CD14-positive monocyte (primary cell): ENCODE measurements at regions not wholly inside any gene's neighbourhood (a gene's known extent, or its start where the extent isn't known, plus 50 kb on each side); places are given as distances from the start of the nearest gene placed in this dataset.

Source experiments
- DNase-seq, 3 donors: peaks; one replicate each; pipeline ENCODE4 v3.0.0-alpha.2; 2011 to 2022
- H2AFZ ChIP-seq: 2 replicates; pipeline ENCODE4 v1.6.0; 2012; ENCODE audit warnings: mild to moderate bottlenecking, low read depth, low read length, inconsistent platforms; ENCODE audit not compliant: insufficient read depth, poor library complexity, severe bottlenecking
- H3K27ac ChIP-seq, 2 donors: 1 replicate in 1 of 2; 2 replicates in 1 of 2; pipeline ENCODE4 v1.5.1; 2012 to 2013; ENCODE audit warnings: low read length in 2 of 2, control low read depth in 1 of 2, inconsistent platforms in 1 of 2, low read depth in 1 of 2, mild to moderate bottlenecking in 1 of 2
- H3K27me3 ChIP-seq, 2 donors: one replicate each; pipeline versions ENCODE4 v1.6.0 to v1.6.1; 2011 to 2013; ENCODE audit warnings: low read length in 2 of 2; ENCODE audit not compliant: control insufficient read depth in 2 of 2, insufficient read depth in 2 of 2
- H3K36me3 ChIP-seq, 2 donors: replicated peaks in 1 of 2; 1 replicate in 1 of 2; 2 replicates in 1 of 2; pipeline versions ENCODE4 v1.5.1 to v1.6.1; 2012 to 2013; ENCODE audit warnings: low read length in 2 of 2, control low read depth in 1 of 2, inconsistent platforms in 1 of 2, mild to moderate bottlenecking in 1 of 2; ENCODE audit not compliant: insufficient read depth in 2 of 2, control insufficient read depth in 1 of 2
- H3K4me1 ChIP-seq, 2 donors: 1 replicate in 1 of 2; 2 replicates in 1 of 2; pipeline versions ENCODE4 v1.5.1 to v1.6.1; 2012 to 2013; ENCODE audit warnings: low read length in 2 of 2, control low read depth in 1 of 2, inconsistent platforms in 1 of 2, mild to moderate bottlenecking in 1 of 2, moderate library complexity in 1 of 2; ENCODE audit not compliant: insufficient read depth in 2 of 2, control insufficient read depth in 1 of 2
- H3K4me2 ChIP-seq: replicated peaks from 2 replicates; pipeline ENCODE3; 2012; ENCODE audit warnings: low read length, moderate library complexity, mild to moderate bottlenecking; ENCODE audit not compliant: poor library complexity, severe bottlenecking; ENCODE audit errors: extremely low read depth
- H3K4me3 ChIP-seq, 3 experiments: fragments of 200-600 bp in 1 of 3; sonication (generic) in 1 of 3; replicated peaks in 1 of 3; 1 replicate in 2 of 3; 2 replicates in 1 of 3; pipeline ENCODE4 v1.5.1; 2011 to 2013; ENCODE audit warnings: low read length in 3 of 3, mild to moderate bottlenecking in 3 of 3, control low read depth in 2 of 3, low read depth in 2 of 3, inconsistent platforms in 1 of 3, moderate library complexity in 1 of 3
- H3K79me2 ChIP-seq: 2 replicates; pipeline ENCODE4 v1.6.0; 2012; ENCODE audit warnings: mild to moderate bottlenecking, control low read depth, inconsistent platforms, low read length, moderate library complexity; ENCODE audit not compliant: insufficient read depth
- H3K9ac ChIP-seq: 2 replicates; pipeline ENCODE4 v1.6.0; 2017; ENCODE audit warnings: low read length, mild to moderate bottlenecking; ENCODE audit not compliant: insufficient read depth, poor library complexity, severe bottlenecking
- H3K9me3 ChIP-seq, 2 donors: replicated peaks in 1 of 2; 1 replicate in 1 of 2; 2 replicates in 1 of 2; pipeline versions ENCODE4 v1.5.1 to v1.6.1; 2012 to 2013; ENCODE audit warnings: low read length in 2 of 2, control low read depth in 1 of 2; ENCODE audit not compliant: control insufficient read depth in 1 of 2, insufficient read depth in 1 of 2
- H4K20me1 ChIP-seq: 2 replicates; pipeline ENCODE4 v1.6.0; 2012; ENCODE audit warnings: mild to moderate bottlenecking, low read length, control low read depth, moderate library complexity; ENCODE audit not compliant: insufficient read depth
- H3K27ac Mint-ChIP-seq, 7 donors: one replicate each; pipeline ENCODE4 v1.8.0; 2020; ENCODE audit warnings: mild to moderate bottlenecking in 7 of 7, mixed read lengths in 7 of 7, moderate library complexity in 6 of 7, inconsistent platforms in 2 of 7
- H3K27me3 Mint-ChIP-seq, 3 donors: one replicate each; pipeline ENCODE4 v1.8.0; 2021 to 2022; ENCODE audit warnings: low read depth in 3 of 3, mild to moderate bottlenecking in 3 of 3, mixed read lengths in 3 of 3, moderate library complexity in 3 of 3, inconsistent platforms in 1 of 3
- H3K36me3 Mint-ChIP-seq, 2 donors: one replicate each; pipeline ENCODE4 v1.8.0; 2020; ENCODE audit warnings: mixed read lengths in 2 of 2, inconsistent platforms in 1 of 2, mild to moderate bottlenecking in 1 of 2
- H3K4me1 Mint-ChIP-seq: one replicate; pipeline ENCODE4 v1.8.0; 2020; ENCODE audit warnings: mild to moderate bottlenecking, mixed read lengths
- H3K4me3 Mint-ChIP-seq, 2 donors: one replicate each; pipeline ENCODE4 v1.8.0; 2020; ENCODE audit warnings: mild to moderate bottlenecking in 2 of 2, mixed read lengths in 2 of 2, moderate library complexity in 1 of 2
- H3K9me3 Mint-ChIP-seq, 7 donors: one replicate each; pipeline ENCODE4 v1.8.0; 2020 to 2022; ENCODE audit warnings: mixed read lengths in 7 of 7, mild to moderate bottlenecking in 6 of 7, moderate library complexity in 6 of 7, inconsistent platforms in 2 of 7
- WGBS: methylation state at CpG from one replicate; pipeline ENCODE4 v1.1.5; 2013; ENCODE audit warnings: missing lambda C conversion rate; ENCODE audit not compliant: insufficient coverage; 5-methylcytosine and 5-hydroxymethylcytosine counted together
- intact Hi-C, 2 donors: fragments of 100-400 bp; cut with micrococcal nuclease; formaldehyde crosslinking; loops; one replicate each; pipeline versions ENCODE4 v1.15.0 to v1.15.1; 2023
- TF ChIP-seq, protein P1 (sequence below): fragments of 200-600 bp; IDR thresholded peaks from one replicate; pipeline ENCODE4 v1.8.0; 2022; ENCODE audit warnings: antibody characterized with exemption, mild to moderate bottlenecking

- H4K20me1 ChIP-seq: no peaks in the 10 kb centered on the region
- no peak overlapping the region for H3K4me3 Mint-ChIP-seq
- TF ChIP-seq, protein P1, sequence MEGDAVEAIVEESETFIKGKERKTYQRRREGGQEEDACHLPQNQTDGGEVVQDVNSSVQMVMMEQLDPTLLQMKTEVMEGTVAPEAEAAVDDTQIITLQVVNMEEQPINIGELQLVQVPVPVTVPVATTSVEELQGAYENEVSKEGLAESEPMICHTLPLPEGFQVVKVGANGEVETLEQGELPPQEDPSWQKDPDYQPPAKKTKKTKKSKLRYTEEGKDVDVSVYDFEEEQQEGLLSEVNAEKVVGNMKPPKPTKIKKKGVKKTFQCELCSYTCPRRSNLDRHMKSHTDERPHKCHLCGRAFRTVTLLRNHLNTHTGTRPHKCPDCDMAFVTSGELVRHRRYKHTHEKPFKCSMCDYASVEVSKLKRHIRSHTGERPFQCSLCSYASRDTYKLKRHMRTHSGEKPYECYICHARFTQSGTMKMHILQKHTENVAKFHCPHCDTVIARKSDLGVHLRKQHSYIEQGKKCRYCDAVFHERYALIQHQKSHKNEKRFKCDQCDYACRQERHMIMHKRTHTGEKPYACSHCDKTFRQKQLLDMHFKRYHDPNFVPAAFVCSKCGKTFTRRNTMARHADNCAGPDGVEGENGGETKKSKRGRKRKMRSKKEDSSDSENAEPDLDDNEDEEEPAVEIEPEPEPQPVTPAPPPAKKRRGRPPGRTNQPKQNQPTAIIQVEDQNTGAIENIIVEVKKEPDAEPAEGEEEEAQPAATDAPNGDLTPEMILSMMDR: no peak
- no peak overlapping the region for H3K4me3 ChIP-seq
- no peaks in the 10 kb centered on the region for H3K79me2 ChIP-seq
- no peak overlapping the region for H3K27ac Mint-ChIP-seq
- H3K4me1 ChIP-seq: no peaks in the 10 kb centered on the region
- H3K27me3 Mint-ChIP-seq: no peaks in the 10 kb centered on the region
- intact Hi-C loops: no loop called here
- H2AFZ ChIP-seq: no peak overlapping the region
- H3K27me3 ChIP-seq: no peaks in the 10 kb centered on the region
- no peak for DNase-seq
- peaks cover 0 to 7% (median 2%) of the 10 kb centered on the region in 7 donors for H3K9me3 Mint-ChIP-seq
- H3K9ac ChIP-seq: no peak overlapping the region
- no peaks in the 10 kb centered on the region for H3K4me1 Mint-ChIP-seq
- no peaks in the 10 kb centered on the region for H3K36me3 Mint-ChIP-seq
- H3K4me2 ChIP-seq: no peak overlapping the region
- H3K36me3 ChIP-seq: no peaks in the 10 kb centered on the region
- no peaks in the 10 kb centered on the region for H3K9me3 ChIP-seq
- no peak overlapping the region for H3K27ac ChIP-seq
These were observed 251.5 kb upstream of the NXPH2 start for GRCh38 chr2:139031722-139032121.

DNA sequence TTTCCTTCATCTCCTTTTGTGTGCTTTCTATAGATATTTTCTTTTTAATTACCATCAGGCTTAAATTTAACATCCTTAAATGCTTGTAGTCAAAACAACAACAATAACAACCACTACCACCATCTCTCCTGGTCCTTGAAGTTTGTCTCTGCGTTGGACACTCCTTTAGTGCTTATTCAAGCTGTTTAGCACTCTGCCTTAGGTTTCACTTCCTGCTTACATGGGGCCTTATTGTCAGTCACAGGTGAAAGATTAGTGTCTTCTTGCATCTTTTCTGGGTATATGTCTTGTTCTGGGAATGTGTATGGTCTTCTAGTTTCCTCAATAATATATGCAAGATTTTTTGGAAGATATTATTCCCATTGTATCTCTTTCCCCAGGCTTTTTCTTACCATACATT, 240.1 kb upstream of the NXPH2 start:
- Mint-ChIP-seq H3K36me3 (no peaks in the 10 kb centered on the region), H3K27me3 (no peaks in the 10 kb centered on the region), H3K4me3 (no peak overlapping the region), H3K27ac (no peak overlapping the region), H3K4me1 (no peaks in the 10 kb centered on the region), H3K9me3 (peaks cover 6 to 14% (median 9%) of the 10 kb centered on the region in 7 donors)
- Histone ChIP-seq H3K27ac (no peak overlapping the region), H3K27me3 (no peaks in the 10 kb centered on the region), H3K36me3 (no peaks in the 10 kb centered on the region), H2AFZ (no peak overlapping the region), H3K4me1 (no peaks in the 10 kb centered on the region), H4K20me1 (no peaks in the 10 kb centered on the region), H3K9me3 (peaks cover 19 to 24% of the 10 kb centered on the region in 2 donors), H3K79me2 (no peaks in the 10 kb centered on the region), H3K9ac (no peak overlapping the region), H3K4me3 (no peak overlapping the region), H3K4me2 (no peak overlapping the region)
- no peak for DNase-seq
- WGBS: no CpG with 5 or more reads among the region's 1 CpG
- intact Hi-C loops: no loop called here
- TF ChIP-seq, protein P1: no peak
